K562 (cell line): ENCODE measurements at regions not wholly inside any gene's neighbourhood (a gene's known extent, or its start where the extent isn't known, plus 50 kb on each side); places are given as distances from the start of the nearest gene placed in this dataset.

Experiments
- ATAC-seq: fragments of 200-7000 bp; cut with Tn5 transposase; 3 replicates; pipeline ENCODE4 v1.9.1; 2020; ENCODE audit warnings: moderate library complexity
- BruUV-seq: library from RNA; stranded (reverse); fragments of 400-500 nt; replicated peaks from 2 replicates; lab custom pipeline; 2021; lab: Mats Ljungman, UMichigan
- CTCF ChIA-PET: fragments of 300-600 bp; formaldehyde crosslinking; extraction: SDS; loops from one replicate; lab custom pipeline; 2021; ENCODE audit warnings: low intra/inter-chr PET ratio; lab: Yijun Ruan, JAX
- POLR2A ChIA-PET: fragments of 300-600, 350-650 bp; sonication (Branson Sonifier 250); formaldehyde crosslinking; extraction: SDS; loops from one replicate; lab custom pipeline; 2021; ENCODE audit warnings: antibody characterized with exemption, inconsistent platforms; lab: Yijun Ruan, JAX
- DNase-seq, 4 experiments: peaks; one replicate each; pipeline versions ENCODE4 v3.0.0 to v3.0.0-alpha.2; 2011 to 2018; ENCODE audit warnings: low spot score in 3 of 4, mixed read lengths in 3 of 4; ENCODE audit errors: extremely low read depth in 1 of 4
- FAIRE-seq: peaks from 2 replicates; lab custom pipeline; 2011; peaks lifted over from hg19 to GRCh38; lab: Jason Lieb, UNC
- H2AFZ ChIP-seq: 2 replicates; pipeline ENCODE4 v1.6.0; 2011; ENCODE audit warnings: low read depth, low read length, control low read depth, inconsistent platforms
- H3K27ac ChIP-seq: fragments of 200-600 bp; 3 replicates; pipeline ENCODE4 v1.8.0; 2011; ENCODE audit warnings: low read depth, mild to moderate bottlenecking, control low read depth, inconsistent platforms, low read length, moderate library complexity, mixed read lengths; ENCODE audit errors: extremely low read depth
- H3K27me3 ChIP-seq, 2 experiments: fragments of 300-600 bp in 1 of 2; 2 replicates in 1 of 2; 3 replicates in 1 of 2; pipeline versions ENCODE4 v1.6.0 to v1.8.0; 2011; ENCODE audit warnings: inconsistent platforms in 2 of 2, low read length in 2 of 2, mild to moderate bottlenecking in 1 of 2, mixed read lengths in 1 of 2, moderate library complexity in 1 of 2; ENCODE audit not compliant: control insufficient read depth in 2 of 2, insufficient read depth in 2 of 2
- H3K36me3 ChIP-seq: fragments of 300-600 bp; 3 replicates; pipeline ENCODE4 v1.8.0; 2011; ENCODE audit warnings: mild to moderate bottlenecking, low read length, inconsistent platforms; ENCODE audit not compliant: control insufficient read depth, insufficient read depth
- H3K4me1 ChIP-seq, 2 experiments: fragments of 200-600 bp in 1 of 2; replicated peaks in 1 of 2; 2 replicates in 1 of 2; 3 replicates in 1 of 2; pipeline versions ENCODE4 v1.5.1 to v1.8.0; 2011; ENCODE audit warnings: inconsistent platforms in 2 of 2, low read length in 2 of 2, mild to moderate bottlenecking in 1 of 2, mixed read lengths in 1 of 2, moderate library complexity in 1 of 2; ENCODE audit not compliant: control insufficient read depth in 2 of 2, insufficient read depth in 2 of 2
- H3K4me2 ChIP-seq: 2 replicates; pipeline ENCODE4 v1.6.1; 2011; ENCODE audit warnings: low read length, control low read depth, inconsistent platforms, mixed read lengths; ENCODE audit not compliant: insufficient read depth
- H3K4me3 ChIP-seq: fragments of 200-600 bp; sonication (generic), shearing (Covaris generic); 2 replicates; pipeline ENCODE4 v1.5.1; 2016; ENCODE audit warnings: control low read depth, inconsistent platforms
- H3K79me2 ChIP-seq: fragments of 200-600 bp; 3 replicates; pipeline ENCODE4 v1.8.0; 2011; ENCODE audit warnings: low read length, inconsistent platforms; ENCODE audit not compliant: control insufficient read depth, insufficient read depth
- H3K9ac ChIP-seq, 2 experiments: 2 replicates each; pipeline versions ENCODE4 v1.6.0 to v1.6.1; 2011; ENCODE audit warnings: low read depth in 2 of 2, low read length in 2 of 2, control low read depth in 1 of 2, inconsistent platforms in 1 of 2, mild to moderate bottlenecking in 1 of 2, mixed read lengths in 1 of 2; ENCODE audit not compliant: insufficient read depth in 1 of 2
- H3K9me1 ChIP-seq: one replicate; pipeline ENCODE4 v1.6.0; 2011; ENCODE audit warnings: inconsistent platforms, mild to moderate bottlenecking, low read length, moderate library complexity; ENCODE audit not compliant: control insufficient read depth, insufficient read depth
- H3K9me3 ChIP-seq: replicated peaks from 2 replicates; pipeline ENCODE4 v1.5.1; 2011; ENCODE audit warnings: low read depth, low read length, inconsistent platforms; ENCODE audit not compliant: control insufficient read depth, insufficient read depth
- H4K20me1 ChIP-seq: replicated peaks from 2 replicates; pipeline ENCODE4 v1.6.1; 2011; ENCODE audit warnings: low read length, inconsistent platforms, mixed read lengths; ENCODE audit not compliant: control insufficient read depth, insufficient read depth
- CGGBP1 ChIP-seq: fragments of 250-450 bp; sonication (Bioruptor Pico); IDR thresholded peaks from 2 replicates; pipeline ENCODE4 v1.9.0; 2021; ENCODE audit warnings: mild to moderate bottlenecking
- HDAC6 ChIP-seq: IDR thresholded peaks from 2 replicates; pipeline ENCODE4 v1.6.1; 2012; ENCODE audit warnings: low read depth, mild to moderate bottlenecking, control low read depth, inconsistent platforms, low read length, moderate library complexity
- JUN ChIP-seq, 2 experiments: sonication (generic) in 1 of 2; formaldehyde crosslinking in 1 of 2; IDR thresholded peaks; 2 replicates each; pipeline versions ENCODE4 v1.6.1 to v1.8.0; 2012 to 2022; ENCODE audit warnings: borderline replicate concordance in 2 of 2, mild to moderate bottlenecking in 2 of 2, improper control_type of control experiment in 1 of 2, low read depth in 1 of 2, low read length in 1 of 2, missing genetic modification reagents in 1 of 2
- NR2C1 ChIP-seq, 2 experiments: fragments of 450-650 bp; IDR thresholded peaks; 2 replicates each; pipeline ENCODE4 v1.6.1; 2017; ENCODE audit warnings: mild to moderate bottlenecking in 2 of 2, antibody characterized with exemption in 1 of 2, inconsistent platforms in 1 of 2, missing compliant biosample characterization in 1 of 2, missing genetic modification characterization in 1 of 2
- PHTF2 ChIP-seq: fragments of 250-450 bp; sonication (Bioruptor Pico); IDR thresholded peaks from 2 replicates; pipeline ENCODE4 v1.5.0; 2021; ENCODE audit warnings: mild to moderate bottlenecking
- PRDM10 ChIP-seq: fragments of 450-650 bp; IDR thresholded peaks from 2 replicates; pipeline ENCODE4 v1.6.1; 2018; ENCODE audit not compliant: partially characterized antibody
- RBM34 ChIP-seq: fragments of 200-400 bp; formaldehyde crosslinking; IDR thresholded peaks from 2 replicates; pipeline ENCODE4 v1.6.1; 2018; ENCODE audit warnings: low read length, borderline replicate concordance; ENCODE audit not compliant: insufficient read depth
- SMARCA5 ChIP-seq: fragments of 450-650 bp; IDR thresholded peaks from 2 replicates; pipeline ENCODE4 v1.6.1; 2016
- SNIP1 ChIP-seq: fragments of 450-650 bp; IDR thresholded peaks from 2 replicates; pipeline ENCODE4 v1.7.1; 2017; ENCODE audit warnings: low read depth, mild to moderate bottlenecking
- ZBTB1 ChIP-seq: sonication (generic); formaldehyde crosslinking; IDR thresholded peaks from 2 replicates; pipeline ENCODE4 v1.8.1; 2023; ENCODE audit warnings: missing genetic modification reagents, low read depth, mild to moderate bottlenecking, borderline replicate concordance
- ZNF398 ChIP-seq: fragments of 250-450 bp; sonication (Bioruptor Pico); IDR thresholded peaks from 2 replicates; pipeline ENCODE4 v1.8.0; 2021; ENCODE audit warnings: moderate library complexity, mild to moderate bottlenecking, inconsistent platforms
- WGBS: fragments of 100-300 bp; shearing (Covaris generic); methylation state at CpG from one replicate; pipeline ENCODE4 v1.1.6; 2016; ENCODE audit warnings: low coverage, mixed read lengths; ENCODE audit not compliant: insufficient coverage; ENCODE audit errors: missing lambda C conversion rate; 5-methylcytosine and 5-hydroxymethylcytosine counted together
- in situ Hi-C: fragments of 300-500 bp; cut with MboI; formaldehyde crosslinking; loops from 4 replicates; pipeline ENCODE4 v1.15.0; 2018; ENCODE audit warnings: inconsistent platforms, mixed read lengths
- intact Hi-C: fragments of 100-400 bp; cut with micrococcal nuclease; formaldehyde crosslinking; loops from 2 replicates; pipeline ENCODE4 v1.14.2; 2022

DNA sequence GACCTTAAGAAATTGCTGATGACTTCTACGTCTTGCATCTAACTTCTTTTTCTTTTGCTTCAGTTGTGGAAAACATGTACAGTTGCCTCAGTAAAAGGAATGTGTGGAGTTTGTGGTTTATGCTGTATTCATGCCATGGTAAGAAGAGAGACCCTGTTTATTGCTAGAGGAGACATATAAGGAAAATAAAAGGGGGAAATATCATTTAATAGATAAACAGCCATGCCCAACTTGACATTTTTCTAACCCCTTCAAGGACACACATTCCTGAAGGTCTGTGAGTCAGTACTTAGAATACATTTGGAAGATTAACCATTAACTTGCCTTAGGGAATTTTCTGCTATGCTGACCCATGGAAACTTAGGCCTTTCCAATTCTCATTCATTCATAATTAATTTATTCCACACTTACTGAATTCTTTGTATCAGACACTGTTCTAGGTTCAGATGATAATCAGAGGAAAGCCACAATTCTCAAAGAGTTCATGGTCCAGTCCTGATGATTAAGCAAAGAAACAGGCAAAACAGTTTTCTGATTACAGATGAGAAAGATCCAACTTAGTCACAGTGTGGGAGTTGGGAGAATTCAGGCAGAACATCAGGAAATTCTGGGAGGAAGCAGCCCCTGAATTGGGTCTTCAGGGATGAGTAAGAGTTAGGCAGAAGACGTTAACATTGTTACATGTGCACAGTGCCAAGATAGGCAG, 329.8 kb upstream of the RASGRP1 start (continued):
- TF ChIP-seq ZBTB1 (CRISPR knock-in tag), result no peak
- TF ChIP-seq, all 486 proteins: peak for 0

- Histone ChIP-seq H3K27ac (no peak overlapping the region), H3K9ac (no peak overlapping the region), H3K4me1 (no peaks in the 10 kb centered on the region), H2AFZ (no peak overlapping the region), H3K4me3 (no peak overlapping the region), H3K27me3 (no peaks in the 10 kb centered on the region), H3K4me2 (no peak overlapping the region), H3K36me3 (no peaks in the 10 kb centered on the region), H4K20me1 (no peaks in the 10 kb centered on the region), H3K9me1 (no peaks in the 10 kb centered on the region), H3K9me3 (no peaks in the 10 kb centered on the region), H3K79me2 (no peaks in the 10 kb centered on the region)
- no peak for DNase-seq
- WGBS, result 2% methylated on average over 5 of the region's 5 CpGs
- FAIRE-seq, result no peak
- no peak for ATAC-seq
- BruUV-seq, result no TSS peak
- TF ChIP-seq JUN (IDR thresholded peaks at IDR 0.05; ENCODE audit: borderline replicate concordance, low read depth, low read length) (no peak), JUN (CRISPR knock-in tag; IDR thresholded peaks at IDR 0.05; ENCODE audit: borderline replicate concordance) (no peak), PRDM10 (no peak), ZNF398 (CRISPR knock-in tag) (no peak), SMARCA5 (no peak), RBM34 (no peak), CGGBP1 (CRISPR knock-in tag) (no peak), PHTF2 (CRISPR knock-in tag) (no peak), SNIP1 (no peak), NR2C1 (IDR thresholded peaks at IDR 0.05) (no peak), NR2C1 (tag; IDR thresholded peaks at IDR 0.05) (no peak), HDAC6 (no peak)
- CTCF ChIA-PET, result no interaction called here
- intact Hi-C loops, result no loop called here
- in situ Hi-C loops, result no loop called here
- POLR2A ChIA-PET, result no interaction called here
Measured at GRCh38 chr15:38895326-38896255, 331.0 kb upstream of the RASGRP1 start.
